Progenitor cell of endocrine pancreas (in vitro differentiated cells): ENCODE measurements at regions not wholly inside any gene's neighbourhood (a gene's known extent, or its start where the extent isn't known, plus 50 kb on each side); places are given as distances from the start of the nearest gene placed in this dataset.

Source experiments
- DNase-seq: peaks from one replicate; pipeline ENCODE4 v3.0.0; 2021; ENCODE audit warnings: low spot score; ENCODE audit not compliant: unreplicated experiment
- H3K27ac Mint-ChIP-seq: 2 replicates; pipeline ENCODE4 v1.8.0; 2021; ENCODE audit warnings: mild to moderate bottlenecking, moderate library complexity, mixed read lengths
- H3K27me3 Mint-ChIP-seq: 2 replicates; pipeline ENCODE4 v1.8.0; 2021; ENCODE audit warnings: mixed read lengths
- H3K36me3 Mint-ChIP-seq: 2 replicates; pipeline ENCODE4 v1.8.0; 2022; ENCODE audit warnings: mixed read lengths; ENCODE audit not compliant: insufficient read depth
- H3K4me1 Mint-ChIP-seq: 2 replicates; pipeline ENCODE4 v1.8.0; 2021; ENCODE audit warnings: low read depth, mixed read lengths
- H3K4me3 Mint-ChIP-seq: 2 replicates; pipeline ENCODE4 v1.8.0; 2021; ENCODE audit warnings: low read depth, mild to moderate bottlenecking, moderate library complexity, mixed read lengths
- H3K9me3 Mint-ChIP-seq: 2 replicates; pipeline ENCODE4 v1.8.0; 2021; ENCODE audit warnings: low read depth, mixed read lengths
- TF ChIP-seq, protein P1 (sequence below): fragments of 200-600 bp; sonication (generic); IDR thresholded peaks from one replicate; pipeline ENCODE4 v1.5.0; 2021; ENCODE audit warnings: antibody characterized with exemption, mild to moderate bottlenecking; ENCODE audit not compliant: unreplicated experiment

DNA sequence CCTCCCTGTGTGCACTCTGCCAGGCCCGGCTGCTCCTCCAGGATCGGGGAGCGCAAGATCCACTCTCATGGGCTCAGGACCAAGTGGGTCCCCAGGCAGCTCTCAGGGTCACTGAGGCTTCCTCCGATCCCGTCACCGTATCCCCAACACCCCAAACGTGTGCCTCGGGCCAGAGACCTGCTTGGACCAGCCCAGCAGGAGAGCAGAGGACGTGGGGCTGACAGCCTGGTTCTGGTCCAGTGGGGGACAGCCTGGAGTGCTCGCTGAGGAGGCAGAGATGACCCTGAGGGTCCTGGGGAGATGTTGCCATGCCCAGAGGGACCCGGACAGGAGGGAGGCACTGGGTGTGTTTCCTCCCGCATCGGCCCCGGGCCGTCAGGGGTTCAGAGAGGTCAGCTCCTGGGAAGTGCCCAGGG, 1402.6 kb downstream of the BRD1 start:
- no peak for DNase-seq
- Mint-ChIP-seq H3K36me3 (no peaks in the 10 kb centered on the region), H3K9me3 (no peaks in the 10 kb centered on the region), H3K27me3 (peaks cover 76% of the 10 kb centered on the region), H3K4me1 (peaks cover 8% of the 10 kb centered on the region), H3K4me3 (no peak overlapping the region), H3K27ac (no peak overlapping the region)
- TF ChIP-seq, protein P1, sequence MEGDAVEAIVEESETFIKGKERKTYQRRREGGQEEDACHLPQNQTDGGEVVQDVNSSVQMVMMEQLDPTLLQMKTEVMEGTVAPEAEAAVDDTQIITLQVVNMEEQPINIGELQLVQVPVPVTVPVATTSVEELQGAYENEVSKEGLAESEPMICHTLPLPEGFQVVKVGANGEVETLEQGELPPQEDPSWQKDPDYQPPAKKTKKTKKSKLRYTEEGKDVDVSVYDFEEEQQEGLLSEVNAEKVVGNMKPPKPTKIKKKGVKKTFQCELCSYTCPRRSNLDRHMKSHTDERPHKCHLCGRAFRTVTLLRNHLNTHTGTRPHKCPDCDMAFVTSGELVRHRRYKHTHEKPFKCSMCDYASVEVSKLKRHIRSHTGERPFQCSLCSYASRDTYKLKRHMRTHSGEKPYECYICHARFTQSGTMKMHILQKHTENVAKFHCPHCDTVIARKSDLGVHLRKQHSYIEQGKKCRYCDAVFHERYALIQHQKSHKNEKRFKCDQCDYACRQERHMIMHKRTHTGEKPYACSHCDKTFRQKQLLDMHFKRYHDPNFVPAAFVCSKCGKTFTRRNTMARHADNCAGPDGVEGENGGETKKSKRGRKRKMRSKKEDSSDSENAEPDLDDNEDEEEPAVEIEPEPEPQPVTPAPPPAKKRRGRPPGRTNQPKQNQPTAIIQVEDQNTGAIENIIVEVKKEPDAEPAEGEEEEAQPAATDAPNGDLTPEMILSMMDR: no peak

DNA sequence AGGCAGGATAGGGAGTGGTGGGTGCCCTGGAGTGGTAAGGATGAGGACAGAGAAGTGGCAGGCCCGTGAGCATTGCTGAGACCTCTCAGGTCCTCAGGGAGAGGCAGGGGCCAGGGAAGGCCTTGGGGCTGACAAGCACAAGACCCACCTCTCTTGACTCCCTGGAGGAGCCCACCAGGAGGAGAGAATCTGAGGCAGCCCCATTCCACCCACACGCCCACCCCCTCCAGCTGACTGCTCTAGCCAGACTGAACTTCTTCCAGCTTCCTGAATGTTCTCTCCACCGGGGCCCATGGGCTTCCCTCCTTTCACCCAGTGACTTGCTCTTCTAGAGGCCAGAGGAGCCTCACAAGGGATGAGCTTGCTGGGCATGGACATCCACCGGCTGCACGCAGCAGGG, 1403.0 kb downstream of the BRD1 start:
- TF ChIP-seq, protein P1: no peak
- Mint-ChIP-seq H3K27ac (no peak overlapping the region), H3K4me1 (peaks cover 8% of the 10 kb centered on the region), H3K9me3 (no peaks in the 10 kb centered on the region), H3K4me3 (no peak overlapping the region), H3K36me3 (no peaks in the 10 kb centered on the region), H3K27me3 (peaks cover 73% of the 10 kb centered on the region)
- no peak for DNase-seq

DNA sequence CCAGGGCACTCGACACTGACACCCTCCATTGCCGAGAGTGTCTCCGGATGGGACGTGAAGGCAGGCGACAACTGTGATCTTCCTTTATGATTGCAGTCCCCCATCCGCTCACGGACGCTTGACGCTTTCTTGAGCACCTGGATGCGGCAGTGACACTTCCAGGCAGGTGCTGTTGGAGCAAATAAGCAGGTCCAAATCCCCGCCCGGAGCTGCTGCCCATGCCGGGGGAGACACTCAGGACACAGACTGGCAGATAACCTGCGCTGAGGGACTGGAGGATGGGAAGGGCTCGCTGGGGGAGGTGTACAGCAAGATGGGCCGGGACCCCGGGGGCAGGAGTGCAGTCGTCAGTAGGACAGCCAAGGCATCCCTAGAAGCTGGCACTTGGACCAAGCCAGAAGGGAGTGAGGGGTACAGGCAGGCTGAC, 1403.5 kb downstream of the BRD1 start:
- no peaks in the 10 kb centered on the region for H3K9me3 Mint-ChIP-seq

DNA sequence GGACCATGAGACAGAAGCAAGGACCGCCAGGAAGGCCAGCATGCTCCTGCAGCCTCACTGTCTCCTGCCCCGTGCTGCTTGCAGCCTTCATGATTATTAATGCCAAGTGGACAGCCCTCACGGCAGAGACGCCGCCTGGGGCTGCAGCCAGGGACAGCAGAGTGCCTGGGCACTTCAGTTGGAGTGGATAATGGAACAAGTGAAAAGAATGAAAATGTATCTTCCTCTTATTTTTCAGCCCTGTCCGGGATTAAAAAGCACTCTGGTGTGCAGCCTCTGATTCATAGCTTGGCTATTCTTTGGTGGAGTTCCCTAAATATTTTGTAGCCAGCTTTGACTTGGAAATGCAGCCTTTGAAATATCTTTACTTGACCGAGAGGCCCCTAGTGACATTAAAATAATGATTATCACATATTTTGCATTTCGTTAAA, 1404.2 kb downstream of the BRD1 start:
- H3K27me3 Mint-ChIP-seq: peaks cover 71% of the 10 kb centered on the region
- no peak for DNase-seq
- TF ChIP-seq, protein P1: no peak
- no peaks in the 10 kb centered on the region for H3K36me3 Mint-ChIP-seq
- H3K27ac Mint-ChIP-seq: no peak overlapping the region
- H3K9me3 Mint-ChIP-seq: no peaks in the 10 kb centered on the region
- no peak overlapping the region for H3K4me3 Mint-ChIP-seq
- H3K4me1 Mint-ChIP-seq: peaks cover 4% of the 10 kb centered on the region

More for the DNA sequence above, 1403.5 kb downstream of the BRD1 start:
- Mint-ChIP-seq H3K4me3 (no peak overlapping the region), H3K36me3 (no peaks in the 10 kb centered on the region), H3K27me3 (peaks cover 72% of the 10 kb centered on the region), H3K4me1 (peaks cover 8% of the 10 kb centered on the region), H3K27ac (no peak overlapping the region)
- TF ChIP-seq, protein P1: no peak
- no peak for DNase-seq

DNA sequence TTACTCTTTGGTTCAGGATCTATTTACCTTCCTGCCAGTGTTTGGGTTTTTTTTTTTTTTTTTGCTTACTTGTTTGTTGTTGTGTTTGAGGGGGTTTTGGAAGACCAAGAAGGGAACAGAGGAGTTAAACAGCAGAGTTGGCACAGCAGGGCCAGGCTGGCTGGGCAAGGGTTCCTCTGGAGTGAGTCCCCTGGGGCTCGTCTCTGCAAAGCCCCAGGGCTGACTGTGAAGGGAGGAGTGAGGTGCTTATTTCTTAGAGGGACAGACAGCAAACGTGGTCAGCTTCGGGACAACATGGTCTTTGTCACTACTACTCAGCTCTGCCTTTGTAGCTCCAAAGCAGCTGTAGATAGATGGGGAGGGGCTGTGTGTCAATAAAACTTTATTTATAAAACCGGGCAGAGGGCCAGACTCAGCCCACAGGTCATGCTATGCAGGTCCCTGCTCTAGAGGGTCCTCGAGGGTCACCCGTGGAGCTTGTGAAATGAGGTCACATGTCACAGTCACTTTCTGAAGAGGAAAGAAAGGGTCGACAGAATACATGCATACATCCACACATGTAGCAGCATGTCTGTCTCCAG, 1404.7 kb downstream of the BRD1 start:
- no peak overlapping the region for H3K27ac Mint-ChIP-seq
- peaks cover 1% of the 10 kb centered on the region for H3K4me1 Mint-ChIP-seq
- peaks cover 71% of the 10 kb centered on the region for H3K27me3 Mint-ChIP-seq
- H3K4me3 Mint-ChIP-seq: no peak overlapping the region
- H3K9me3 Mint-ChIP-seq: no peaks in the 10 kb centered on the region
- no peaks in the 10 kb centered on the region for H3K36me3 Mint-ChIP-seq
- TF ChIP-seq, protein P1: no peak
- no peak for DNase-seq
